Coronary artery (tissue), 2 donors: ENCODE measurements at regions not wholly inside any gene's neighbourhood (a gene's known extent, or its start where the extent isn't known, plus 50 kb on each side); places are given as distances from the start of the nearest gene placed in this dataset.
A peak's percentile ranks its signal among the peaks of the same experiment; 100 is the strongest.

Source experiments
- DNase-seq: peaks from one replicate; pipeline ENCODE4 v3.0.0-alpha.2; 2017; ENCODE audit warnings: low spot score
- H3K27ac ChIP-seq, 2 donors: fragments of 200-600 bp; sonication (generic); one replicate each; pipeline ENCODE4 v1.5.1; 2016 to 2019
- H3K4me3 ChIP-seq: fragments of 200-600 bp; sonication (generic); 2 replicates; pipeline ENCODE4 v1.5.1; 2016; ENCODE audit warnings: mild to moderate bottlenecking, moderate library complexity
- TF ChIP-seq, protein P1 (sequence below): fragments of 200-600 bp; sonication (generic); IDR thresholded peaks from one replicate; pipeline ENCODE4 v1.5.1; 2019; ENCODE audit warnings: antibody characterized with exemption

DNA sequence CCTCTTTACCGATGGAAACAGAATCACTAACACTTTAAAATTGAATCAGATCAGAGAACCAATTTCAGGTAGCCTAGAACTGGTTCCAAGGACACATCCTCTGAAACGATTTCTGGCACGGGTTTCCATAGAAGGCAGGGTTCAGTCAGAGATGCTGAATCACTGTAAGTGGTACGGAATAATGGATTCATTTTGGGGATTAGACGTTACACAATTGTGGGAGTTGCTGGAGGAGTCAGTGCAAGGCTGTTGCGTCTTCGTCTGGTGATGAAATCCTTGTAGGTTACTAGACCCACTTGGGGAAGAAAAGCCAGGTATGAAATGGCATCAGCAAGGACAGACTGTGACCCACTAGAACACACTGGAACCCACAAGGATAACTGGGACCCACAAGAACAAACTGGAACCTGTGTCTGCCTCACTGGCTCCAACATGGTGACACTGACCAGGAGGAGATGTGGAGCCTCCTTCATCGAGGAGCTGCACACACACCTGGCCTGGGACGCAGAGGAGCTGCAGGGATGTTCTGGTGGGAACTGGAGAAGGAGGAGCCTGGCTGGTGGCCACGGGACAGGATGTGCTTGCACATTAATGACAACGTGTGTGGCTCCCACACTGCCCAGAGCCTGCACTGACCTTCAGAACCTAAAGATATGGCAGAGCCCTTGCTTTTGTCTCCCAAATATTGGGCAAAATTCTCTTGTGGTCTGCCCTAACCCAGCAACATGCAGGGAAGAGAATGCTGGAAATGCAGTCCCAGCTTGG is 105.1 kb downstream of the TRAPPC11 start:
- Histone ChIP-seq H3K27ac (peak overlapping the region in 1 of 2 donors; percentile 61), H3K4me3 (no peak overlapping the region)
- no peak for DNase-seq
- TF ChIP-seq, protein P1, sequence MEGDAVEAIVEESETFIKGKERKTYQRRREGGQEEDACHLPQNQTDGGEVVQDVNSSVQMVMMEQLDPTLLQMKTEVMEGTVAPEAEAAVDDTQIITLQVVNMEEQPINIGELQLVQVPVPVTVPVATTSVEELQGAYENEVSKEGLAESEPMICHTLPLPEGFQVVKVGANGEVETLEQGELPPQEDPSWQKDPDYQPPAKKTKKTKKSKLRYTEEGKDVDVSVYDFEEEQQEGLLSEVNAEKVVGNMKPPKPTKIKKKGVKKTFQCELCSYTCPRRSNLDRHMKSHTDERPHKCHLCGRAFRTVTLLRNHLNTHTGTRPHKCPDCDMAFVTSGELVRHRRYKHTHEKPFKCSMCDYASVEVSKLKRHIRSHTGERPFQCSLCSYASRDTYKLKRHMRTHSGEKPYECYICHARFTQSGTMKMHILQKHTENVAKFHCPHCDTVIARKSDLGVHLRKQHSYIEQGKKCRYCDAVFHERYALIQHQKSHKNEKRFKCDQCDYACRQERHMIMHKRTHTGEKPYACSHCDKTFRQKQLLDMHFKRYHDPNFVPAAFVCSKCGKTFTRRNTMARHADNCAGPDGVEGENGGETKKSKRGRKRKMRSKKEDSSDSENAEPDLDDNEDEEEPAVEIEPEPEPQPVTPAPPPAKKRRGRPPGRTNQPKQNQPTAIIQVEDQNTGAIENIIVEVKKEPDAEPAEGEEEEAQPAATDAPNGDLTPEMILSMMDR: no peak

DNA sequence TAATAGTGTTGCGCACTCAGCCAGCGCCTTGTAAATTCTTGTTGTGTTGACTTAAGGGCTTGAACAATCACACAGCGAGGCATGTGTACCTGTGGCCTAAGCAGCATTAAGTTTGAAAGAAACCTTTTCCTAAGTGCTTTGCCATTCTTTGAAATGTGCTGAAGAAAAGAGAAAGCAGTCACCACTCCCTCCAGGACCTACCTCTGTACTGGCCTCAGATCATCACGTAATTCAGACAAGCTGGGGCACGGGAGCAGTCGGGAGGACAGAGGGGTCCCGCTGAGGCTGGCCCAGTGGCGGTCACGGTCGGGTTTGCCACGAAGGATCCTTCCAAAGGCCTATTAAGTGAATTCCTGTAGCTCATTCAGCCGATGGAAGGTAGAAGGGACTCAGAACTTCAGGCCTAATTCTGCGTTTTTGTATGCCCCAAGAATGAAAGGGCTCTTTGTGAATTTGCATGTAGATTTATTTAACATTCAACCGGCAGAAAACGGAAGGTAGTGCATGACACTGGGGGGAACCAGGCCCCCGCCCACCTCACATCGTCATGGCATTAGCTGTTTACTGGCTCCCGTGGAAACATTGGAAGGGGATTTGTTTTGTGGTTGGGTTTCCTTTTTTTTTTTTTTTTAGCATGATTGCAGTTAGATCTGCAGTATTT is 106.3 kb downstream of the TRAPPC11 start:
- TF ChIP-seq, protein P1: no peak
- DNase-seq: no peak
- H3K4me3 ChIP-seq: peak overlapping the region; percentile 27
- H3K27ac ChIP-seq: peak overlapping the region in 1 of 2 donors; percentile 61

DNA sequence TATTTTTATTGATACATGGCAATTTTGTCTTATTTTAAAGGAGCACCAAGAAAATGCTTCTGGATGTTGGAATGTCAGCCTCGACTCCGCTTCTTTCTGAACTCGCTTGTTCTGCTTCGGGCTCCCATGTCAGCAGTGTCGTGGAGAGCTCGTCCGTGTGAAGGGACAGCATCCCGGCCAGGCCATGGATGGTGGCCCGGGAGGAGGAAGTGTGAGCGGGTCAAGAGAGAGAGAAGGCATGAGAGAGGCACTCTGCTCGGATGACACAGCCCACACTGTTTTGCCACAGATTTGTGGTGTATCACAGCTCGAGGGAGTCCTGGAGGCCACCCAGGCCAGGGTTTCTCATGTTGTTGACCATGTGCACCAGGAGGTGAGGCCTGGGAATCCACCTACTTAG is 107.0 kb downstream of the TRAPPC11 start:
- no peak overlapping the region for H3K4me3 ChIP-seq
- DNase-seq: no peak
- H3K27ac ChIP-seq: peak overlapping the region in 1 of 2 donors; percentile 58
- TF ChIP-seq, protein P1: no peak

DNA sequence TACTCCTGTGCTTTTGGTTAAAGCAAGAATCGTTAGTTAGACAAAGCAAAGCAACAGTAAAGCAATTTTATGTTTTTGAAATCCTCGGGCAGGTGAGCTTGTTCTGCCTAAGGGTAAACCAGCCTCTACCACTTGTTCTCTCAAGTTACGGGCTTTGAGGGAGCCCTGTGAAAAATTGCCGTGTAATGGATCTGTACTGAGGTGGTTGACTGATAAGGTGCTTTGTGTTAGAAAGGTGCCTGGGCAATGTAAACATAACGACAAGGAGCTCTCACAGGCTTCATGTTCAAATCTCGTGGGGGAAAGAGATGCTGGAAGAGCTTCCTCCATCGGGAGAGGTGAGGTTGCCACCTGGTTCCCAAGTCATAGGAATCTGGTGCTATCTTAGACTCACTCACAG is 111.8 kb downstream of the TRAPPC11 start:
- TF ChIP-seq, protein P1: no peak
- H3K4me3 ChIP-seq: no peak overlapping the region
- H3K27ac ChIP-seq: no peak overlapping the region
- no peak for DNase-seq

DNA sequence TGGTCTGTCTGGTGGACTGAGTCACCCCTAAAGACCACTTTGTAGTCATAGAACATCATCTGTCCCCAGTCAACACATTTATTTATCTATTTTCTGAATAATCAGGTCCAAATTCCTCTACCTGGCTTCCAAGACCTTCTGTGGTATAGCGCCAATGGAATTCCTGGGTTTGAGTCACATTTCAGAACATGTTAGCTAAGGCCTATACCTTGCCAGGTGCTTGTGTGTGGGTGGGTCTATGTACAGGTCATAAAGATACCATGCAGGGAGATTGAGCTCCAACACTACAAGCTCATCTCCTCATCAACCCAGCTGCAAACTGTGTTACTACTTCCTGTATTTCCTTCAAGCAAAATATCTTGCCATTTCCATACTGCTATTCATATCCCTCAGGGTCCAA is 113.3 kb downstream of the TRAPPC11 start:
- Histone ChIP-seq H3K4me3 (no peak overlapping the region), H3K27ac (no peak overlapping the region)
- TF ChIP-seq, protein P1: no peak
- DNase-seq: no peak

DNA sequence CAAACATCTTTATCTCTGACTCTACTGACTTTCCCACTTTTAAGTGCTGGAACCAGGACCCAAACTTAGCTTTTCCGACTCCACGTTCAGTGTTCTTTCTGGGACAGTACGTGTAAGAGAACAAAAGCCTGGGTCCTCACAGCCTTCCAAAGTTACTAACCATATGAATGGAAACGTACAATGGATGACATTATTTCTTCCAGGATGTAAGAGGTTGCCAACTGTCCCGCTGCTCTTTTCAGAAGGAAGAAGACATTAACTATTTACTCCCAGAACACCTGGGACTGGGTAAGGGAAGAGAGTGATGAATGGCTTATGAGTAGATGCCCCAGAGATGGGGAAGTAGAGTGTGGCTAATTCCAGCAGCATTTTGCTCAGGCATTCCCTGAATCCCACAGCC is 114.7 kb downstream of the TRAPPC11 start:
- TF ChIP-seq, protein P1: no peak
- Histone ChIP-seq H3K4me3 (no peak overlapping the region), H3K27ac (no peak overlapping the region)
- no peak for DNase-seq

DNA sequence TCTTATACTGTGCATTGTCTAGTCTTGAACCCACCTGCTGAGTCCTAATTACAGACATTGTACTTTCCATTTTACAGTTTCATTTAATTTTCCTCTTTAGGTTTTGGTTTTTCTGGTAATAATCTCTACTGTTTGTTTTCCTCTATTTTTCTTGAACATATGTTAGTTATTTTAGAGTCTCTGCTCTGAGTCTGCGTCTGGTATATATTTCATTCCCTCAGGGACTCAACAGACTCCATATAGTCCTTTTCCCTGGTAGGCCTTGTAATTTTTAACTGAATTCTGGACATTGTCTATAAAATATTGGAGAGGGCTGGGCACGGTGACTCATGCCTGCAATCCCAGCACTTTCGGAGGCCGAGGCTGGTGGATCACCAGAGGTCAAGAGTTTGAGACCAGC is 121.8 kb upstream of the STOX2 start:
- no peak overlapping the region for H3K27ac ChIP-seq
- H3K4me3 ChIP-seq: no peak overlapping the region
- TF ChIP-seq, protein P1: no peak
- no peak for DNase-seq
